Astrocyte of the cerebellum (primary cell): ENCODE measurements at regions not wholly inside any gene's neighbourhood (a gene's known extent, or its start where the extent isn't known, plus 50 kb on each side); places are given as distances from the start of the nearest gene placed in this dataset.
A peak's percentile ranks its signal among the peaks of the same experiment; 100 is the strongest.

Experiments used
- DNase-seq: peaks from one replicate; pipeline ENCODE4 v3.0.0-alpha.2; 2011; ENCODE audit warnings: low read depth
- H3K4me3 ChIP-seq: 2 replicates; pipeline ENCODE4 v1.5.1; 2011; ENCODE audit warnings: mild to moderate bottlenecking, low read depth, low read length, moderate library complexity
- CTCF ChIP-seq: IDR thresholded peaks from 2 replicates; pipeline ENCODE4 v1.5.1; 2012; ENCODE audit warnings: low read length, low read depth, moderate library complexity, mild to moderate bottlenecking; ENCODE audit errors: missing control alignments
- in situ Hi-C: cut with HindIII; loops from 2 replicates; pipeline ENCODE4 v1.10.0; 2017; ENCODE audit warnings: low sequenced_read_pairs

- no peak for DNase-seq
- H3K4me3 ChIP-seq: no peak overlapping the region
- in situ Hi-C loops: no loop called here
- TF ChIP-seq CTCF: no peak
Observed at GRCh38 chr18:41126541-41127235, 828.3 kb upstream of the PIK3C3 start.

- no peak for TF ChIP-seq CTCF
- no peak overlapping the region for H3K4me3 ChIP-seq
- DNase-seq: peak; percentile 80
- in situ Hi-C loops: no loop called here
Observed at GRCh38 chr18:41121116-41121826, 833.8 kb upstream of the PIK3C3 start.

- TF ChIP-seq CTCF: no peak
- no peak for DNase-seq
- in situ Hi-C loops: no loop called here
Observed at GRCh38 chr18:41119031-41119430, 836.0 kb upstream of the PIK3C3 start.

GRCh38 chr18:41113885-41114482, 841.0 kb upstream of the PIK3C3 start:
- in situ Hi-C loops: no loop called here

More at GRCh38 chr18:41119031-41119430, 836.0 kb upstream of the PIK3C3 start:
- H3K4me3 ChIP-seq: no peak overlapping the region

GRCh38 chr18:41099451-41099850, 855.6 kb upstream of the PIK3C3 start:
- no peak for DNase-seq
- H3K4me3 ChIP-seq: no peak overlapping the region
- TF ChIP-seq CTCF: no peak
- in situ Hi-C loops: no loop called here

More at GRCh38 chr18:41113885-41114482, 841.0 kb upstream of the PIK3C3 start:
- H3K4me3 ChIP-seq: no peak overlapping the region
- TF ChIP-seq CTCF: no peak
- peak; percentile 70 for DNase-seq

GRCh38 chr18:41096504-41096903, 858.5 kb upstream of the PIK3C3 start:
- DNase-seq: peak; percentile 33
- H3K4me3 ChIP-seq: no peak overlapping the region
- in situ Hi-C loops: no loop called here
- TF ChIP-seq CTCF: peak; percentile 45
